ENCODE measurements at regions not wholly inside any gene's neighbourhood (a gene's known extent, or its start where the extent isn't known, plus 50 kb on each side); places are given as distances from the start of the nearest gene placed in this dataset.
"Not testable (repeated sequence)": the region's sequence is repeated elsewhere in the genome, so short reads cannot be mapped to it uniquely, and the experiment has no call there.

GRCh38 chr11:14573539-14574057 is 53.4 kb upstream of the PSMA1 start:
- not testable (repeated sequence) for DNase-seq (ENCODE audit: low read depth in 2 of 2)

- DNase-seq (ENCODE audit: low read depth in 2 of 2): no peak
Measured at GRCh38 chr11:14577292-14577691, 57.1 kb upstream of the PSMA1 start.

- DNase-seq (ENCODE audit: low read depth in 2 of 2): no peak
Measured at GRCh38 chr11:14577835-14578529, 57.8 kb upstream of the PSMA1 start.

- peak; percentile 85 to 90 for DNase-seq (ENCODE audit: low read depth in 2 of 2)
Measured at GRCh38 chr11:14578541-14578956, 58.4 kb upstream of the PSMA1 start.

- no peak for DNase-seq (ENCODE audit: low read depth in 2 of 2)
Measured at GRCh38 chr11:14579646-14580045, 59.5 kb upstream of the PSMA1 start.

- no peak for DNase-seq (ENCODE audit: low read depth in 2 of 2)
Measured at GRCh38 chr11:14582793-14583192, 60.8 kb upstream of the PDE3B start.

GRCh38 chr11:14583252-14584034 is 60.2 kb upstream of the PDE3B start:
- no peak for DNase-seq (ENCODE audit: low read depth in 2 of 2)

GRCh38 chr11:14584035-14584363 is 59.6 kb upstream of the PDE3B start:
- no peak for DNase-seq (ENCODE audit: low read depth in 2 of 2)

- no peak for DNase-seq (ENCODE audit: low read depth in 2 of 2)
Measured at GRCh38 chr11:14584595-14584994, 59.0 kb upstream of the PDE3B start.

- DNase-seq (ENCODE audit: low read depth in 2 of 2): no peak
Measured at GRCh38 chr11:14585438-14585837, 58.2 kb upstream of the PDE3B start.

GRCh38 chr11:14587258-14587657 is 56.3 kb upstream of the PDE3B start:
- DNase-seq (ENCODE audit: low read depth in 2 of 2): no peak

GRCh38 chr11:14588681-14589080 is 54.9 kb upstream of the PDE3B start:
- no peak for DNase-seq (ENCODE audit: low read depth in 2 of 2)

- DNase-seq (ENCODE audit: low read depth in 2 of 2): no peak
Measured at GRCh38 chr11:14589421-14589820, 54.2 kb upstream of the PDE3B start.

GRCh38 chr11:14591046-14591445 is 52.6 kb upstream of the PDE3B start:
- not testable (repeated sequence) for DNase-seq (ENCODE audit: low read depth in 2 of 2)

GRCh38 chr11:14593671-14594070 is 49.9 kb upstream of the PDE3B start:
- no peak for DNase-seq (ENCODE audit: low read depth in 2 of 2)
